IMR-90 (cell line): ENCODE measurements at regions not wholly inside any gene's neighbourhood (a gene's known extent, or its start where the extent isn't known, plus 50 kb on each side); places are given as distances from the start of the nearest gene placed in this dataset.

ENCODE experiments used
- ATAC-seq: fragments of 200-7000 bp; cut with Tn5 transposase; 2 replicates; pipeline ENCODE4 v1.9.1; 2020; ENCODE audit warnings: low read depth, mild to moderate bottlenecking, moderate library complexity
- BruUV-seq: library from RNA; stranded (reverse); fragments of 400-500 nt; replicated peaks from 2 replicates; lab custom pipeline; 2021; lab: Mats Ljungman, UMichigan
- CTCF ChIA-PET: fragments of 300-600 bp; formaldehyde crosslinking; extraction: SDS; loops from one replicate; lab custom pipeline; 2021; ENCODE audit warnings: antibody characterized with exemption; lab: Yijun Ruan, JAX
- POLR2A ChIA-PET: fragments of 300-600 bp; sonication (Branson Sonifier 250); formaldehyde crosslinking; loops from one replicate; lab custom pipeline; 2022; ENCODE audit warnings: antibody characterized with exemption; ENCODE audit not compliant: unreplicated experiment; lab: Charles Lee
- DNase-seq: peaks from one replicate; pipeline ENCODE4 v3.0.0; 2013
- H2AFZ ChIP-seq: replicated peaks from 2 replicates; pipeline ENCODE3; 2013; ENCODE audit warnings: low read length, mild to moderate bottlenecking; ENCODE audit not compliant: poor library complexity
- H2AK5ac ChIP-seq: 2 replicates; pipeline ENCODE4 v1.6.1; 2013; ENCODE audit warnings: low read depth, low read length, inconsistent platforms
- H2AK9ac ChIP-seq: replicated peaks from 2 replicates; pipeline ENCODE3; 2013; ENCODE audit warnings: mild to moderate bottlenecking, low read depth, low read length, moderate library complexity; ENCODE audit not compliant: poor library complexity
- H2BK120ac ChIP-seq: 2 replicates; pipeline ENCODE4 v1.6.1; 2013; ENCODE audit warnings: low read depth, low read length, inconsistent platforms
- H2BK15ac ChIP-seq: 3 replicates; pipeline ENCODE4 v1.6.1; 2013; ENCODE audit warnings: low read depth, low read length, inconsistent platforms
- H2BK20ac ChIP-seq: 2 replicates; pipeline ENCODE4 v1.6.1; 2013; ENCODE audit warnings: low read depth, mild to moderate bottlenecking, inconsistent platforms, low read length, moderate library complexity
- H2BK5ac ChIP-seq: 2 replicates; pipeline ENCODE4 v1.6.1; 2013; ENCODE audit warnings: mild to moderate bottlenecking, low read depth, low read length, inconsistent platforms; ENCODE audit not compliant: poor library complexity, severe bottlenecking
- H3K14ac ChIP-seq: replicated peaks from 2 replicates; pipeline ENCODE4 v1.6.1; 2013; ENCODE audit warnings: low read depth, low read length, inconsistent platforms
- H3K18ac ChIP-seq: 2 replicates; pipeline ENCODE4 v1.6.1; 2013; ENCODE audit warnings: low read depth, low read length, control low read depth
- H3K23ac ChIP-seq: 2 replicates; pipeline ENCODE4 v1.6.1; 2013; ENCODE audit warnings: low read depth, low read length, inconsistent platforms
- H3K27ac ChIP-seq: 2 replicates; pipeline ENCODE4 v1.5.1; 2013; ENCODE audit warnings: mild to moderate bottlenecking, control low read depth, low read length; ENCODE audit not compliant: insufficient read depth
- H3K27me3 ChIP-seq: 2 replicates; pipeline ENCODE4 v1.6.1; 2013; ENCODE audit warnings: low read length; ENCODE audit not compliant: control insufficient read depth, insufficient read depth
- H3K36me3 ChIP-seq: 2 replicates; pipeline ENCODE4 v1.6.1; 2013; ENCODE audit warnings: low read length, mixed read lengths; ENCODE audit not compliant: control insufficient read depth, insufficient read depth
- H3K4ac ChIP-seq: 2 replicates; pipeline ENCODE4 v1.6.1; 2013; ENCODE audit warnings: low read depth, low read length, inconsistent platforms
- H3K4me1 ChIP-seq: 2 replicates; pipeline ENCODE4 v1.6.1; 2013; ENCODE audit warnings: low read length, mixed read lengths; ENCODE audit not compliant: control insufficient read depth, insufficient read depth
- H3K4me2 ChIP-seq: 2 replicates; pipeline ENCODE4 v1.6.1; 2013; ENCODE audit warnings: low read depth, mild to moderate bottlenecking, control low read depth, low read length, moderate library complexity
- H3K4me3 ChIP-seq: 2 replicates; pipeline ENCODE4 v1.5.1; 2013; ENCODE audit warnings: low read depth, mild to moderate bottlenecking, control low read depth, low read length, moderate library complexity; ENCODE audit not compliant: insufficient read depth
- H3K56ac ChIP-seq: 2 replicates; pipeline ENCODE4 v1.6.1; 2013; ENCODE audit warnings: low read length, inconsistent platforms; ENCODE audit not compliant: insufficient read depth; ENCODE audit errors: extremely low read depth
- H3K79me1 ChIP-seq, 2 experiments: 2 replicates each; pipeline ENCODE4 v1.6.1; 2013; ENCODE audit warnings: low read length in 2 of 2, inconsistent platforms in 1 of 2, low read depth in 1 of 2
- H3K9ac ChIP-seq: 2 replicates; pipeline ENCODE4 v1.6.1; 2013; ENCODE audit warnings: low read depth, low read length, control low read depth
- H3K9me1 ChIP-seq: 2 replicates; pipeline ENCODE4 v1.6.1; 2013; ENCODE audit warnings: low read length, inconsistent platforms; ENCODE audit not compliant: insufficient read depth
- H3K9me3 ChIP-seq: 2 replicates; pipeline ENCODE4 v1.6.1; 2013; ENCODE audit warnings: low read length; ENCODE audit not compliant: control insufficient read depth, insufficient read depth
- H4K20me1 ChIP-seq: 2 replicates; pipeline ENCODE4 v1.6.1; 2013; ENCODE audit warnings: low read length, inconsistent platforms; ENCODE audit not compliant: insufficient read depth
- H4K5ac ChIP-seq: 2 replicates; pipeline ENCODE4 v1.6.1; 2013; ENCODE audit warnings: mild to moderate bottlenecking, low read depth, low read length, control low read depth
- H4K8ac ChIP-seq, 2 experiments: 2 replicates each; pipeline ENCODE4 v1.6.1; 2013; ENCODE audit warnings: low read depth in 2 of 2, low read length in 2 of 2, control low read depth in 1 of 2, inconsistent platforms in 1 of 2
- H4K91ac ChIP-seq: 2 replicates; pipeline ENCODE4 v1.6.1; 2013; ENCODE audit warnings: low read depth, low read length, inconsistent platforms; ENCODE audit not compliant: insufficient read depth
- MXI1 ChIP-seq: IDR thresholded peaks from 2 replicates; pipeline ENCODE4 v1.6.1; 2012; ENCODE audit warnings: low read depth, mild to moderate bottlenecking, low read length, moderate library complexity, borderline replicate concordance
- WGBS, 2 experiments: methylation state at CpG; one replicate each; pipeline versions ENCODE4 v1.1.5 to v1.1.7; 2013; ENCODE audit warnings: missing lambda C conversion rate in 2 of 2; ENCODE audit not compliant: insufficient read length in 1 of 2; ENCODE audit errors: extremely low coverage in 2 of 2; 5-methylcytosine and 5-hydroxymethylcytosine counted together
- dilution Hi-C: fragments of 300-500 bp; cut with HindIII; formaldehyde crosslinking; loops from one replicate; pipeline ENCODE4 v1.14.3; 2018; ENCODE audit warnings: low sequenced_read_pairs; ENCODE audit not compliant: unreplicated experiment
- in situ Hi-C: fragments of 300-500 bp; cut with MboI; formaldehyde crosslinking; loops from 3 replicates; pipeline ENCODE4 v1.14.3; 2019; ENCODE audit warnings: low sequenced_read_pairs, inconsistent platforms, mixed read lengths
- intact Hi-C: fragments of 100-400 bp; cut with micrococcal nuclease; formaldehyde crosslinking; loops from 2 replicates; pipeline ENCODE4 v1.10.0; 2022

GRCh38 chr3:59138966-59139365 lies 89.1 kb upstream of the CFAP20DC start:
- Histone ChIP-seq H3K27me3 (no peaks in the 10 kb centered on the region), H3K18ac (no peak overlapping the region), H3K9me3 (no peaks in the 10 kb centered on the region), H2AK5ac (no peak overlapping the region), H3K27ac (no peak overlapping the region), H2AK9ac (no peak overlapping the region), H3K56ac (no peak overlapping the region), H2BK120ac (no peak overlapping the region), H4K8ac (no peak overlapping the region), H3K9me1 (no peaks in the 10 kb centered on the region), H3K9ac (no peak overlapping the region), H3K4me3 (no peak overlapping the region), H2BK5ac (no peak overlapping the region), H2BK20ac (no peak overlapping the region), H4K5ac (no peak overlapping the region), H2BK15ac (no peak overlapping the region), H3K14ac (no peak overlapping the region), H4K20me1 (no peaks in the 10 kb centered on the region), H2AFZ (no peak overlapping the region), H3K4me2 (no peak overlapping the region), H4K91ac (no peak overlapping the region), H3K23ac (no peak overlapping the region), H3K36me3 (no peaks in the 10 kb centered on the region), H3K79me1 (no peaks in the 10 kb centered on the region), H3K4me1 (0 out of 2 replicates have a peak, but pooled peaks cover 2% of the 10 kb centered on the region), H3K4ac (no peak overlapping the region)
- ChIA-PET CTCF (no interaction called here), POLR2A (no interaction called here)
- dilution Hi-C loops (no loop called here), intact Hi-C loops (no loop called here), in situ Hi-C loops (no loop called here)
- no CpG with 5 or more reads among the region's 7 CpGs for WGBS, 2 experiments
- BruUV-seq = no TSS peak
- no peak for TF ChIP-seq MXI1
- DNase-seq (no peak), ATAC-seq (no peak)
